ENCODE measurements at regions not wholly inside any gene's neighbourhood (a gene's known extent, or its start where the extent isn't known, plus 50 kb on each side); places are given as distances from the start of the nearest gene placed in this dataset.

DNA sequence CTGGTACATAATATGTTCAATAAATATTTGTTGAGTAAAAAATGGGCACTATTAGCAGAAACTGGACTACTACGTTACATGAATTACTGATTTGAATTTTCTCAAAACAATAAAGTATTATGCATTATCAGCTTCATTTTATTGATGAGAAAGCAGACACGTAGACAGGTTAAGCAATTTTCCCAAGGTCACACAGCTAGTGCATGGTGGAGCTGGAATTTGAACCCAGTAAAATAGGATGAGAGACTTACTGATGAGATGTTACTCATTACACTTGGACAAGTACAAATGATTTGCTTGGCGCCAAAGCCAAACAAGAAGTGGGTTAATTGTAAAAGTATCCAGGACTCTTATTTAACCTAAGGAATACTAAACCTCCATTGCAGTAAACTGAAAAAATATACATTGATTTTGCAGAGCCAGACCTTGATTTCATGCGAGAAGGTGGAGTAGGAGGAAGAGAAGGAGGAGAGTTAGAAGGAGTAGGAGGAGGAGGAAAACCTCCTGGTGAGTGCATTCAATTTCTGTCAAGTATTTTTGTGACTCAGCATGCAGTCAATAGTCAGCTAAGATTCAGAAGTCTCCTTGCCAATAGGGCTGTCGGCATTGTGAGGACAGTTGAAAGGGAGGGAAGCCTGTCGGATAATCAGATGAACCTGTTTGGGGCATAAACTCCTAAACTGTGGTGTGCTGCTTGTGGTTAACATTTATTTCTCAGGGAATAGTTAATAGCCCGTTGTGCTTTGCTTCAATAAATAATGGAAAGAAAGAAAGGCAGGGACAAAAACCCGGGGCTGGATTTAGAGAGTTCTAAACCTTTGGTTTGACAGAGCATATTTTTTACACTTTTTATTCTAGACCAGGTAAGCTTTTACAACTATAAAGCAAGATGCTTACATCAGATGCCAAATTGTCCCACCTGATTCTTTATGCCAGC is 77.0 kb upstream of the TACR1 start:
- no peak for ATAC-seq
- no peaks in the 10 kb centered on the region for H4K20me1 ChIP-seq (ENCODE audit: control insufficient read depth, insufficient read depth)
- intact Hi-C loops (cut with micrococcal nuclease; ENCODE audit: unreplicated experiment), result no loop called here
- RAD21 ChIA-PET (ENCODE audit: unreplicated experiment), result no interaction called here
- H3K4me2 ChIP-seq (ENCODE audit: control insufficient read depth, insufficient read depth), result no peak overlapping the region
- no peak for FAIRE-seq
- POLR2A ChIA-PET, result interaction anchor here (0.6 to 1.1 kb wide), 2 partner anchors 13 to 35 kb away, joined by 3 read pairs; no protein-coding TSS in a partner anchor
- H3K4me1 ChIP-seq (ENCODE audit: control insufficient read depth, insufficient read depth, low read length), result no peaks in the 10 kb centered on the region
- SMC1A ChIA-PET (ENCODE audit: uncharacterized antibody, unreplicated experiment), result interaction anchor here (1.2 to 1.9 kb wide), 3 partner anchors 13 to 79 kb away, joined by 3 to 8 read pairs (median 5); no protein-coding TSS in a partner anchor
- no peak overlapping the region for H3K27ac ChIP-seq (ENCODE audit: control insufficient read depth, insufficient read depth)
- no peak overlapping the region for H3K4me3 ChIP-seq
- no peak overlapping the region for H2AFZ ChIP-seq (ENCODE audit: control insufficient read depth, low read depth, low read length)
- DNase-seq (ENCODE audit: low read depth, low spot score), result no peak
- in situ Hi-C loops (cut with MboI), result no loop called here
- H3K9ac ChIP-seq (ENCODE audit: control insufficient read depth, insufficient read depth, low read length), result no peak overlapping the region
- no TSS peak for BruUV-seq (replicated peaks)
- CTCF ChIA-PET, result interaction anchor here (0.7 to 1.2 kb wide), 3 partner anchors 15 to 77 kb away, joined by 3 read pairs; partner anchors contain the start of gene TACR1
- H3K79me2 ChIP-seq (ENCODE audit: control insufficient read depth, insufficient read depth, low read length), result no peaks in the 10 kb centered on the region
- WGBS (ENCODE audit: insufficient coverage, insufficient replicate concordance, low lambda C conversion rate, missing lambda C conversion rate), result 42% methylated on average over 8 of the region's 8 CpGs
- TF ChIP-seq RCOR1 (conservative IDR thresholded peaks at IDR 0.05; ENCODE audit: low read depth, low read length), result no peak
- TF ChIP-seq FOXK2 (IDR thresholded peaks at IDR 0.05), result no peak
- no peak for TF ChIP-seq POLR2A (IDR thresholded peaks at IDR 0.05; ENCODE audit: low read depth, low read length)
- no peak for TF ChIP-seq STAT1 (conservative IDR thresholded peaks at IDR 0.05)
- TF ChIP-seq TBL1XR1 (IDR thresholded peaks at IDR 0.05; ENCODE audit: low read depth, low read length), result no peak
- no peak for TF ChIP-seq YBX1 (IDR thresholded peaks at IDR 0.05)
- no peak for TF ChIP-seq LARP7 (IDR thresholded peaks at IDR 0.05)
- H3K36me3 ChIP-seq (ENCODE audit: control insufficient read depth in 2 of 2, insufficient read depth in 2 of 2, low read length in 1 of 2), result no peaks in the 10 kb centered on the region
- no peaks in the 10 kb centered on the region for H3K27me3 ChIP-seq (replicated peaks in 1 of 2; ENCODE audit: control insufficient read depth in 2 of 2, insufficient read depth in 2 of 2, low read length in 1 of 2)
- H3K9me3 ChIP-seq (replicated peaks; ENCODE audit: control insufficient read depth, insufficient read depth, low read length), result no peaks in the 10 kb centered on the region; the same call in 2 of the 3 replicates

DNA sequence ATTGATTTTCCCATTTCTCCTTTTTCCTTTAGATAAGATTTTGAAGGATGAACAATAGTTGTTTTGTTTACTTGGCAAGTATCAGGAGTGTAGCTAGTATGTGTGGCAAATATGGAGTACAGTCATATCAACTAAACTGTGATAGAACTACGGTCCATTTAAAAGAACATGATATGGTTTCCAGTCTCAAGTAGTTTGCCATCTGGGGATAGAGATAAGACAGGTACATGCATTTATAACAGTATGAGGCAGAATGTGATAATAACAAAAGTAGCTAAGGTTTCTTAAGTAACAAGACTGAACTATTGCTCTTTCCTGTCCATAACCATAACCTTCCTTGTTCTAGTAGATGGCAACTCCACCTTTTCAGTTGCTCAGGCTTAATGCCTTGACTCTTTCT is 75.6 kb upstream of the TACR1 start:
- intact Hi-C loops (cut with micrococcal nuclease; ENCODE audit: unreplicated experiment), result no loop called here
- Histone ChIP-seq H3K9me3 (replicated peaks; ENCODE audit: control insufficient read depth, insufficient read depth, low read length) (no peaks in the 10 kb centered on the region; the same call in 2 of the 3 replicates), H3K9ac (ENCODE audit: control insufficient read depth, insufficient read depth, low read length) (no peak overlapping the region), H3K4me2 (ENCODE audit: control insufficient read depth, insufficient read depth) (no peak overlapping the region), H2AFZ (ENCODE audit: control insufficient read depth, low read depth, low read length) (no peak overlapping the region), H3K27me3 (replicated peaks in 1 of 2; ENCODE audit: control insufficient read depth in 2 of 2, insufficient read depth in 2 of 2, low read length in 1 of 2) (no peaks in the 10 kb centered on the region), H4K20me1 (ENCODE audit: control insufficient read depth, insufficient read depth) (no peaks in the 10 kb centered on the region), H3K4me3 (no peak overlapping the region), H3K4me1 (ENCODE audit: control insufficient read depth, insufficient read depth, low read length) (no peaks in the 10 kb centered on the region), H3K27ac (ENCODE audit: control insufficient read depth, insufficient read depth) (no peak overlapping the region), H3K79me2 (ENCODE audit: control insufficient read depth, insufficient read depth, low read length) (no peaks in the 10 kb centered on the region), H3K36me3 (ENCODE audit: control insufficient read depth in 2 of 2, insufficient read depth in 2 of 2, low read length in 1 of 2) (no peaks in the 10 kb centered on the region)
- POLR2A ChIA-PET, result no interaction called here
- BruUV-seq (replicated peaks), result no TSS peak
- SMC1A ChIA-PET (ENCODE audit: uncharacterized antibody, unreplicated experiment), result interaction anchor here (1.2 kb wide), 1 partner anchor 78 kb away, joined by 3 read pairs; no protein-coding TSS in a partner anchor
- no peak for DNase-seq (ENCODE audit: low read depth, low spot score)
- CTCF ChIA-PET, result interaction anchor here (0.6 to 1.2 kb wide), 3 partner anchors 33 to 191 kb away, joined by 3 to 4 read pairs (median 3); partner anchors contain the start of gene TACR1
- RAD21 ChIA-PET (ENCODE audit: unreplicated experiment), result no interaction called here
- FAIRE-seq, result no peak
- 100% methylated on average over 1 of the region's 1 CpG for WGBS (ENCODE audit: insufficient coverage, insufficient replicate concordance, low lambda C conversion rate, missing lambda C conversion rate)
- ATAC-seq, result no peak
- in situ Hi-C loops (cut with MboI), result no loop called here
- no peak for TF ChIP-seq NFYB (IDR thresholded peaks at IDR 0.05; ENCODE audit: insufficient read depth, low read depth, low read length)
- TF ChIP-seq, protein P1, sequence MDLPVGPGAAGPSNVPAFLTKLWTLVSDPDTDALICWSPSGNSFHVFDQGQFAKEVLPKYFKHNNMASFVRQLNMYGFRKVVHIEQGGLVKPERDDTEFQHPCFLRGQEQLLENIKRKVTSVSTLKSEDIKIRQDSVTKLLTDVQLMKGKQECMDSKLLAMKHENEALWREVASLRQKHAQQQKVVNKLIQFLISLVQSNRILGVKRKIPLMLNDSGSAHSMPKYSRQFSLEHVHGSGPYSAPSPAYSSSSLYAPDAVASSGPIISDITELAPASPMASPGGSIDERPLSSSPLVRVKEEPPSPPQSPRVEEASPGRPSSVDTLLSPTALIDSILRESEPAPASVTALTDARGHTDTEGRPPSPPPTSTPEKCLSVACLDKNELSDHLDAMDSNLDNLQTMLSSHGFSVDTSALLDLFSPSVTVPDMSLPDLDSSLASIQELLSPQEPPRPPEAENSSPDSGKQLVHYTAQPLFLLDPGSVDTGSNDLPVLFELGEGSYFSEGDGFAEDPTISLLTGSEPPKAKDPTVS (IDR thresholded peaks at IDR 0.05; ENCODE audit: low read depth, low read length), result no peak
- TF ChIP-seq BHLHE40 (IDR thresholded peaks at IDR 0.05; ENCODE audit: borderline replicate concordance in 1 of 2, low read depth in 2 of 2, low read length in 1 of 2), result no peak
- TF ChIP-seq RCOR1 (conservative IDR thresholded peaks at IDR 0.05; ENCODE audit: low read depth, low read length), result no peak
- TF ChIP-seq SMAD5 (IDR thresholded peaks at IDR 0.05; ENCODE audit: low read depth), result no peak
- no peak for TF ChIP-seq NRF1 (conservative IDR thresholded peaks at IDR 0.05; ENCODE audit: low read depth, low read length)
- TF ChIP-seq, protein P2, sequence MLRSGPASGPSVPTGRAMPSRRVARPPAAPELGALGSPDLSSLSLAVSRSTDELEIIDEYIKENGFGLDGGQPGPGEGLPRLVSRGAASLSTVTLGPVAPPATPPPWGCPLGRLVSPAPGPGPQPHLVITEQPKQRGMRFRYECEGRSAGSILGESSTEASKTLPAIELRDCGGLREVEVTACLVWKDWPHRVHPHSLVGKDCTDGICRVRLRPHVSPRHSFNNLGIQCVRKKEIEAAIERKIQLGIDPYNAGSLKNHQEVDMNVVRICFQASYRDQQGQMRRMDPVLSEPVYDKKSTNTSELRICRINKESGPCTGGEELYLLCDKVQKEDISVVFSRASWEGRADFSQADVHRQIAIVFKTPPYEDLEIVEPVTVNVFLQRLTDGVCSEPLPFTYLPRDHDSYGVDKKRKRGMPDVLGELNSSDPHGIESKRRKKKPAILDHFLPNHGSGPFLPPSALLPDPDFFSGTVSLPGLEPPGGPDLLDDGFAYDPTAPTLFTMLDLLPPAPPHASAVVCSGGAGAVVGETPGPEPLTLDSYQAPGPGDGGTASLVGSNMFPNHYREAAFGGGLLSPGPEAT (IDR thresholded peaks at IDR 0.05; ENCODE audit: low read depth), result no peak
- TF ChIP-seq ATF7 (IDR thresholded peaks at IDR 0.05; ENCODE audit: low read depth), result no peak

All from GM12878 (cell line).